RWPE2 (cell line): ENCODE measurements at regions not wholly inside any gene's neighbourhood (a gene's known extent, or its start where the extent isn't known, plus 50 kb on each side); places are given as distances from the start of the nearest gene placed in this dataset.

Source experiments
- ATAC-seq: fragments of 200-7000 bp; cut with Tn5 transposase; 3 replicates; pipeline ENCODE4 v1.9.1; 2021; ENCODE audit warnings: low read depth
- DNase-seq: peaks from one replicate; pipeline ENCODE4 v3.0.0-alpha.2; 2020; ENCODE audit warnings: low spot score
- H3K27ac ChIP-seq: fragments of 450-650 bp; 2 replicates; pipeline ENCODE4 v1.5.1; 2017; ENCODE audit warnings: mild to moderate bottlenecking; ENCODE audit not compliant: poor library complexity, severe bottlenecking
- H3K27me3 ChIP-seq: fragments of 250-450 bp; sonication (Bioruptor Pico); 2 replicates; pipeline ENCODE4 v1.5.1; 2021; ENCODE audit warnings: mild to moderate bottlenecking, moderate library complexity; ENCODE audit not compliant: insufficient read depth, poor library complexity, severe bottlenecking
- H3K36me3 ChIP-seq: fragments of 250-450 bp; sonication (Bioruptor Pico); 2 replicates; pipeline ENCODE4 v1.5.1; 2020; ENCODE audit warnings: low read depth, mild to moderate bottlenecking, moderate library complexity
- H3K4me1 ChIP-seq: fragments of 250-450 bp; sonication (Bioruptor Pico); 2 replicates; pipeline ENCODE4 v1.5.1; 2021; ENCODE audit warnings: mild to moderate bottlenecking, moderate library complexity; ENCODE audit not compliant: insufficient read depth, poor library complexity, severe bottlenecking
- H3K4me3 ChIP-seq: fragments of 250-450 bp; sonication (Bioruptor Pico); 2 replicates; pipeline ENCODE4 v1.5.1; 2021; ENCODE audit warnings: mild to moderate bottlenecking, moderate library complexity; ENCODE audit not compliant: severe bottlenecking
- H3K9me3 ChIP-seq: fragments of 250-450 bp; sonication (Bioruptor Pico); 2 replicates; pipeline ENCODE4 v1.5.1; 2021; ENCODE audit warnings: mild to moderate bottlenecking, moderate library complexity; ENCODE audit not compliant: severe bottlenecking
- CTCF ChIP-seq: fragments of 450-650 bp; IDR thresholded peaks from one replicate; pipeline ENCODE4 v1.5.1; 2017; ENCODE audit warnings: mild to moderate bottlenecking, moderate library complexity; ENCODE audit not compliant: poor library complexity, severe bottlenecking

DNA sequence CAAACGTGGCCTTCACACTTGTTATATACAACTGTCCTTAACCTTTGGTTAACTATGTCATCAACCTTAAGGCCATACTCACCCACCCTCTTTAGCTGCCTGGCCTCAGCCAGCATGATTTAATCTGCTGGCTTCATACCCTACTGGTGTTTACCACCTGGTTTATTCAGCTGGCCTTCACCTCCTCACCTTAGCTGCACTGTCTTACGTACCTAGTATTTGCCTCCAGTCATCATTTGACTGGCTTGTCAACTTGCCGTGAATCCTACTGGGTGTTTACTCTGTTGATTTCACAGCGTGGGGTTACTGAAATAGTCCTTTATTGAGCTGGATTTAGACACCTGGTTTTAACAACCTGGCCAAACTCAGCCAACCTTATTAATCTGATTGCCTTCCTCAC, 102.8 kb downstream of the IL12A start:
- DNase-seq (no peak), ATAC-seq (no peak)
- no peak overlapping the region for H3K27ac ChIP-seq
- H3K36me3 ChIP-seq = no peaks in the 10 kb centered on the region
- no peaks in the 10 kb centered on the region for H3K4me1 ChIP-seq
- no peak for TF ChIP-seq CTCF
- no peaks in the 10 kb centered on the region for H3K9me3 ChIP-seq
- no peak overlapping the region for H3K4me3 ChIP-seq
- H3K27me3 ChIP-seq = no peaks in the 10 kb centered on the region

GRCh38 chr3:160092760-160093159, 104.1 kb downstream of the IL12A start:
- no peak overlapping the region for H3K27ac ChIP-seq
- ATAC-seq (no peak), DNase-seq (no peak)
- no peak for TF ChIP-seq CTCF
- H3K9me3 ChIP-seq = no peaks in the 10 kb centered on the region
- no peak overlapping the region for H3K4me3 ChIP-seq
- no peaks in the 10 kb centered on the region for H3K27me3 ChIP-seq
- H3K4me1 ChIP-seq = no peaks in the 10 kb centered on the region
- H3K36me3 ChIP-seq = no peaks in the 10 kb centered on the region

GRCh38 chr3:160094562-160094961, 105.9 kb downstream of the IL12A start:
- TF ChIP-seq CTCF = no peak
- no peaks in the 10 kb centered on the region for H3K9me3 ChIP-seq

GRCh38 chr3:160097478-160097877, 108.8 kb downstream of the IL12A start:
- Histone ChIP-seq H3K27me3 (no peaks in the 10 kb centered on the region), H3K27ac (no peak overlapping the region), H3K9me3 (no peaks in the 10 kb centered on the region), H3K36me3 (no peaks in the 10 kb centered on the region), H3K4me3 (no peak overlapping the region), H3K4me1 (no peaks in the 10 kb centered on the region)
- DNase-seq (no peak), ATAC-seq (no peak)
- TF ChIP-seq CTCF = no peak

More at GRCh38 chr3:160094562-160094961, 105.9 kb downstream of the IL12A start:
- H3K4me1 ChIP-seq = no peaks in the 10 kb centered on the region
- no peak for DNase-seq
- H3K4me3 ChIP-seq = no peak overlapping the region
- ATAC-seq = no peak
- no peak overlapping the region for H3K27ac ChIP-seq
- H3K36me3 ChIP-seq = no peaks in the 10 kb centered on the region
- H3K27me3 ChIP-seq = no peaks in the 10 kb centered on the region

- no peak for TF ChIP-seq CTCF
- DNase-seq (no peak), ATAC-seq (no peak)
- no peak overlapping the region for H3K4me3 ChIP-seq
- no peaks in the 10 kb centered on the region for H3K9me3 ChIP-seq
- H3K4me1 ChIP-seq = no peaks in the 10 kb centered on the region
- no peak overlapping the region for H3K27ac ChIP-seq
- H3K27me3 ChIP-seq = no peaks in the 10 kb centered on the region
- H3K36me3 ChIP-seq = no peaks in the 10 kb centered on the region
Observed at GRCh38 chr3:160098261-160098908, 109.8 kb downstream of the IL12A start.
